Stimulated activated CD8-positive, alpha-beta memory T cell treated with anti-CD3 and anti-CD28 coated beads, Interleukin-7, amount 100 ng/mL, for 48 hours (primary cell): ENCODE measurements at regions not wholly inside any gene's neighbourhood (a gene's known extent, or its start where the extent isn't known, plus 50 kb on each side); places are given as distances from the start of the nearest gene placed in this dataset.

Experiments
- DNase-seq, 2 donors: peaks; one replicate each; pipeline ENCODE4 v3.0.0-alpha.2; 2020; ENCODE audit warnings: low read depth in 1 of 2; ENCODE audit errors: extremely low read depth in 1 of 2

DNA sequence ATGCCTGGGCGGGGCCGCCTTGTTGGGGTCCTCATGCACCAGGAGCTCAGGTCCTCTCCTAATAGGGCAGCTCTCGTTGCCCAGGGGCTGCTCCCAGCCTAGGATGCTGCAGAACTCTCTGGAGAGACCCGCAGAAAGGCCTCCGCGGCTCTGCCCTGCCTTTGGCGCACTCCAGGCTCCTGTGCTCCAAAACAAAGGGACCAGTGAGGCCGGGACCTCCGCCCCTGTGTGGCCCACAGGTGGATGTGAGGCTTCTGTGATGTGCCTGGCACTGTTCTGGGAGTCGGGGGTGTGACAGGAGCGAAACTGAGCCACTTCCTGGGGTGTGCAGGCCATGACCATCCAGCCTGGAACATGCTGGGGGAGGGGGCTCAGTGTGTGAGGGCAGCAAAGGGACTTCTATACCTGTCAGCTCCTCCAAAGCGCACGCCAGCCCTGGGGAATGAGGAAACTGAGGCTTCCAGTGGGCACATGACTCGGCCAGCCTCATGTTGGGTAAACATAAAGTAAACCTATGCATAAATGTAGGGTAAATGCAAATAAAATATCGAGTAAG is 153.2 kb downstream of the IRF8 start:
- no peak for DNase-seq

GRCh38 chr16:86052926-86053325 is 154.0 kb downstream of the IRF8 start:
- no peak for DNase-seq

DNA sequence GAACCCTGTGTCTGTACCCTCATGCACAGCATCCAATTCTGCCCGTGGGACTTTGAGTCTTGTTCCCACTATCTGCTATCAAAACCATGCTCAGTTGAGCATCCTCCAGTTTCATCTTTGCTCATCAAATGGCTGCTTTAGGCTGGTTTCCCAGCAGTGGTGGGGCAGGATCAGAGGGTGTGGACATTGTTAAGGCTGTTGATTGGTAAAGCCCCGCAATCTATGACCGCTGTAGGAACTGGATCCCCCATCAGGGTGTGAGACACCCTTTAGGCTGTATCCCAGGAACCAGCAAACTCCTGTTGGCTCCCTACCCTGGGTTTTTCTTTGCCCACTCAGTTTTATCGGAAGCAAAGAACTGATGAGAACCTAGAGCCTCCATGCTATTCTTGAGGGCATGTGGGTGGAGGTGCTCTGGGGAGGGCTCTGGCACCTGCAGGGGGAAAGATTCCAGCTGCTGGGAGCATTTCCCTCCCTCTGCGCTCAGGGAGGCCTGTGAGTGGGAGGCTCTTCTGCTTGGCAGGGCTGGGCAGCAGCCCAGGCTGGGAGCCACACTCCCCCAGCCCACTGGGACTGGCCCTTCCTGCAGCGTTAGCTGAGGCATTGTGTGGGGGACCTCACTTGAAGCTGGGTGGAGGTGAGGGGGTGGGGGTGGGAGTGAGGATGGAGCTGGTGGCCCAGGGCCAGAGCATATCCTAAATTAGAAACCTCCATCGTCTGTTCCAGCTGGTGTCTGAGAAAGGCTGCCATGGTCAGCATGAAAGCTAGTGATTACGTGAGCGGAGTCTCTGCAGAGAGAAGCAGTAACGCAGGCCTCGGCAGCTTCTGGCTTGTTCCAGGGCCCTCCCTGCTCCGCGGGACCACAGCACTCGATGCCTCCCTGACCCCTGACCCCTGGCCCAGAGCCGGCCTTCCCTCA is 160.6 kb downstream of the IRF8 start:
- DNase-seq = no peak

DNA sequence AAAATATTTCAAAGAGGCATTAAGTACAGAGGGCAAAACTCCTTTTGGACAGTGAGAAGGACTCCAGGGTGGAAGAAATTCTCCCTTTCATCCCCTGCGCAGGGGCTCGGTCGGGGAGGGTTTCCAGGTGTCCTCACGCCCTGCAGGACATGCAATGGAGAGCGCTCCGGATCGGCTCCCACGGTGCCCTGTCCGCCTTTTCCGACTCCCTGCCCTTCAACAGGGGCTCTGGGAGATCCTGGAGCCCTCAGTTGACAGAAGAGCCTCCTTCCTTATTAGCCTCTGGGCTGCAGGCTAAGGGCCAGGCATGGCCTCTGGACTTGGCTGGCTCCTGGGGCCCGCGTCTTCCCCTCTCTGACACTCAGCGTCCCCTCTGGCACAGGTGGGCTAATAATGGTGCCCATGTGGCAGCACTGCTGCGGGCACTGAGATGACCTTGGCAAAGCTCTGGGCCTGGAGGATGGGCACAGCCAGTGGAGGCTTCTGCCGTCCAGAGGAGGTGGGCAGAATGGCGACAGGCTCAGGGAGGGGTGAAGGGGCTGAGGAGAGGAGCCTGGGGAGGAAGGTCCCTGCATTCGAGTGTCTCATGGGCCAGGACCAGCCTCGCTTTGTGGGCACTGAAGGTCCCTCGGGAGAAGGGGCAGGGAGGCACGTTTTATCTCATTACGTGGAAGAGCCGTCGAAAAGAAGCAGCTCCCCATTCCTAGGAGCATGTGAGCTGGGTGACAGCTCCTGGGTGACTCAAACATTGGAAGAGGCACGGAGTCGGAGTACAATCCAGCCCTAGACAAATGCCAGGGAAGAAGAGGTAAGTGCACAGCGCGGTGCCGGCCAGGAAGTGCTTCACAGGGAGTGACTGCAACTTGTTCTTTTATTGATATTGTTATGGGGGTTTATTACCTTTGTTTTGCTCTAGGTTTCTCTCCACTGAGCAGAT is 161.7 kb downstream of the IRF8 start:
- no peak for DNase-seq

GRCh38 chr16:86061318-86061695 is 162.3 kb downstream of the IRF8 start:
- DNase-seq = no peak

DNA sequence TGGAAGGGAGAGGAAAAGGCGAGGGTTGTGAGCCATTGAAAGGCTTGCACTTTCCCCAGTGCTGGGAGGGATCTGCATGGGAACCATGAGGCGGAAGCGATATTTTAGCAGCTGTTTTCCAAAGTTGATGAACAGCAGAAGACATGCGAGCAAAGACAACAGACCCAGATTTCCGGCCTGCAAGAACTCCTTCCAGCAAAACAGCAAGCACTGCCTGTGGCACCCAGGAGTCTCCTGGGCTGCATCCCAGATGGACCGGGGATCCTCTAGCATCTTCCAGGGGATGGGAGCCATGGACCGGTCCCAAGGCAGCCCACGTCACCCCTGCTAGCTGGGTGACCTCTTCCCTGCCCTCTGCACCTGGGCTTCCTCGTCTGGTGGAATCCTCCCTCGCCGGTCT is 162.8 kb downstream of the IRF8 start:
- DNase-seq = no peak

- no peak for DNase-seq
Measured at GRCh38 chr16:86062271-86062965, 163.5 kb downstream of the IRF8 start.

DNA sequence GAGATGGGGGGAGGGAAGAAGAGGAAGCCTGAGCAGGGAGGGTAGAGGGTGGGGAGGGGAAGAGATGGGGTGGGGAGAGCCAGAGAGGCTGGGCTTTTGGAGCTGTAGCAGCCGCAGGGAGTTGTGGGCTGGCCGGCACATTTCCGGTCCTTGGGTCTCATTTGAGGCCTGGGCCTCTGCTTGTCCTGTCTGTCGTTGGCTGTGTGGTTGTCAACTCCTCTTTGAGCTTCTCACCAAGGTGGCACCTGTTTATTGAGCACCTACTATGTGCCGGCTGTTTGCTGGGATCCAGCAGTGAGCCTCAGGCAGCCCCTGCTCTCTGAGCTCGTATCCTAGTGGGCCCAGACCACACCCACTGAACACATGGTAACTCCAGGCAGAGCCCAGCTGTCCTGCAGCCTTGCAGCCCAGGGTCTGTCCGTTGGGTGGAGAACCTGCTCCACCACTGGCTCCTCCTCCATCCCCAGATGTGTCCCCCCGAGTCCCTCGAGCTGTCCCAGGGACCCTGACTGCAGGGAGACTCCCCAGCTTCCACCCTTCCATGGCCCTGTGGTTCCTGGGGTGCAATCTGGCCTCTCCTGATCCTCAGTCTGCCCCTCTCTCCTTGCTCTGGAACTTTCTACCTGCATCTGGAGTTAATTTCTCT is 164.9 kb downstream of the IRF8 start:
- no peak for DNase-seq

DNA sequence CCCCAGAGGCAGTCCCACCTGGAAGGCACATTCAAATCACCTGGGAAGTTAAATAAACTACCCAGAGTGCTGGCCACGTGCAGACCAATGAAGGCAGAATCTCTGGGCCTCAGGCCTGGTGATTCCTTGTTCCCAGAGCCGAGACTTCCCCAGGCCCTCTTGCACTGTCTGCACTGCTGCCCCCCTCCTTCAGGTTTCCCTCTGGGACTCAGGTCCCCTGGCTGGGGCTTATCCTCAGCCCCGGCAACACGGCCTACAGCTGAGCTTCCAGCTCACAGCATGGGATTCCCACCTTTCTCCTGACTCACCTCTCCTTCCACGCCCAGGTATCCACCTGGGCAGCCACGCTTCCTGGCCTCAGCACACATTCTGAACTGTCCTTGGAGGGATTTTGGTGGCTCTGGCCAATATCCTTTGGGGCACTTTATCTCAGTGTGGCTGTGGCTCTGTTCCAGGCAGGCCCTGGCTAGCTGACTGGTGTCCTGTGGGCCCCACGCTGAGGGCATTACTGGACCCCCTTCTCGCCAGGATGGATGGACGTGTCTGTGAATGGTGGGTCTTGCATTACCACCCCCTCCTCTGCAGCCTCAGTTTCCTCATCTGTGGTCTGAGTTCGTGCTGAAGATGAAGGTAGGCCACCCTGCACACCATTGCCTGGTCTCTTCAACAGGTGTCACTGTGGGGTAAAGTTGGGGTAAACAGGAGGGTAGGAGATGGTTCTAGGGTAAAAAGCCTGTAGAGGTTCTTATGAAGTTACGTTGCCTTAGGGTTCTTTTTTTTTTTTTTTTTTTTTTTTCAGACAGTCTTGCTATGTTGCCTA is 165.7 kb downstream of the IRF8 start:
- DNase-seq = no peak

GRCh38 chr16:86065711-86066110 is 166.7 kb downstream of the IRF8 start:
- DNase-seq = no peak

DNA sequence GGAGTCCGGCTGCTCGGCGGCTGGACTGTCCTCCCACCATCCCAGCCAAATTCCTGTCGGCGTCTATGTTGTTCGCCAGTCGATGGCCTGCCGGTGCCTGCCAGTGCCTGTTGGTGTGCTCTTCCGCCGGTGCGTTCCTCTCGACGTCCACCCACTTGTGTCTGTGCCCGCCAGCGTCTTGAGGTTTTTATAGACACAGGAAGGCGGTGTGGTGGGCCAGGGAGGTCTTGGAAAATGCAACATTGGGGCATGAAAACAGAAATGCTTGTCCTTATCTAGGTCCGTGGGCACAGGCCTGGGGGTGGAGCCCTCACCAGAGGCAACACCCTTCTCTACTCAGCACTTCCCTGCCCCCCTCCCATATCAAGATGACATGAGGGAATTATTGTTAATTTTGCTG is 167.8 kb downstream of the IRF8 start:
- no peak for DNase-seq

GRCh38 chr16:86067516-86067915 is 168.6 kb downstream of the IRF8 start:
- no peak for DNase-seq

- DNase-seq = no peak
Measured at GRCh38 chr16:86067936-86068335, 169.0 kb downstream of the IRF8 start.

DNA sequence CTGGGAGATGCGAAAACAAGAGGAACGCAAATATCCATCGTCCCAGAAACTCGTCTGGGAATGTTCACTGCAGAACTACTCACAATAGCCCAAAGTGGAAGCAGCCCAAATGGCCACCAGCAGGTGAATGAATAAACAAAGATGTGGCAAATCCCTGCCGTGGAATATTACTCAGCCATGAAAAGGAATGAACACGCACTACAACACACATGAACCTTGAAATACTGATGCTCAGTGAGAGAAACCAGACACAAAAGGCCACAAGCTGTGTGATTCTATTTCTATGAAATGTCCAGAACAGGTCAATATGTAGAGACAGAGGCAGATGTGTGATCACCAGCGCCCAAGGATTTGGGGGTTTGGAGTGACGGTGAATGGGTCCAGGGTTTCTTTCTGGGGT is 169.8 kb downstream of the IRF8 start:
- no peak for DNase-seq

DNA sequence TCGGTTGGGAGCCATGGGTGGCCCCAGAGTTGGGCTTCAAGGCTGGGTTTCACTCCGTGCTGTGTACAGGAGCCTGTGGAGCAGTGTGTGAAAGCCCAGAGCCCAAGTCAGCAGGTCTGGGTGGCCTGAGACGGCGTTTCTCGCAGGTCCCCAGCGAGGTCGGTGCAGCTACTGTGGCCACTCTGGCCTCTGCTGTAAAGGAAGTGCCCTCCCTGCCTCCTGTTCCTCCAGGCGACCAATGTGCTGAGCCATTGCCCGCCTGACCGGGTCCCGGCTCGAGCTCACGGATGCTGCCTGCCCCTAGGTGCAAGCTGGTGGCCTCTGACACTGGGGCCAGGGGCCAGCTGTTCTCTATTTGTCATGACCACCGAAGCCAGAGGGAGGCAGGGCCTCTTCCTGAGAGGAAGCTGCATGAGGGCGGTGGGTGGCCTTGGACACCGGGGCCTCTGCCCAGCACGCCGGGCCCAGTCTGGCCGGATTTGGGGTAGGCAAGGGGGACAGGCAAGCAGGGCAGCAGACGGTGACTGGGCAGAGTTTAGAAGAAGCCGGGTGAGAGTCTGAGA is 170.9 kb downstream of the IRF8 start:
- DNase-seq = no peak

GRCh38 chr16:86070484-86070883 is 171.5 kb downstream of the IRF8 start:
- no peak for DNase-seq

DNA sequence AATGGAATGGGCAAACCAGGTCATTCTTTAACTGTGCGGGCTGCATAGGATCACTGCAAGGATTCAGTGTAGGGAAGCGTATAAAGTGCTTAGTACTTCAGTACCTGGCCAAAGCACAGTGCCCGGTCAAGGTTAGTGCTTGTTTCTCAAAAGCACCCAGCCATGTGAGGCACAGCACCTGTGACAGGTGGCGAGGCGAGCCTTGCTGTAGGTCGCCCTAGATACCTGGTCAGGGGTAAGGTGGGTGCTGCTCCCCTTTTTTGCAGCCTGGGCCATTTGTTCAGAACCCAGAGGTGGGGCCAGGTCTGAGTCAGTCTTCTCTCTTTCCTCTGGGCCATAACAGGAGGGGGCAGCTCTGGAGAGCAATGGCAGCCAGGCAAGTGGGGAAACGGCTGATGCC is 172.0 kb downstream of the IRF8 start:
- DNase-seq = no peak

- no peak for DNase-seq
Measured at GRCh38 chr16:86071611-86072240, 172.8 kb downstream of the IRF8 start.
